ENCODE measurements at regions not wholly inside any gene's neighbourhood (a gene's known extent, or its start where the extent isn't known, plus 50 kb on each side); places are given as distances from the start of the nearest gene placed in this dataset.

DNA sequence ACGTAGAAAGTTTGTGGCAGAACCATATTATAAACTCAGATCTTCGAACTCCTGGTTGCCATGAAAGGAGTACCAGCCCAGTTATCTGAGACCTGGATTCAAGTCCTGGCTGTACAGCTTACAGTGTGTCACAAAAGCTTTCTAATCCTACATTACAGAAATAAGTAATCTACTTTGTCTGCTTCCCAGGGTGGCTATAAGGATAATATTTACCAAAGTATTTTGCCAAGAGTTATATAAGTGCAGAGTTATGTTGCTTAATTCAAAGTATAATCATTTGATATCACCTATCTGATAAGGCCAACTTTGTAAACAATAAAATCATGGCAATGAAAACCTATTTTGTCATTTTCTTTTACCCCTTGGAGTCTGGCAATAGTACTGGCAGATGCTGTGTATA is 381.6 kb downstream of the NDFIP2 start:
- no peak for FAIRE-seq

- FAIRE-seq, result no peak
Observed at GRCh38 chr13:79861731-79862130, 380.8 kb downstream of the NDFIP2 start.

DNA sequence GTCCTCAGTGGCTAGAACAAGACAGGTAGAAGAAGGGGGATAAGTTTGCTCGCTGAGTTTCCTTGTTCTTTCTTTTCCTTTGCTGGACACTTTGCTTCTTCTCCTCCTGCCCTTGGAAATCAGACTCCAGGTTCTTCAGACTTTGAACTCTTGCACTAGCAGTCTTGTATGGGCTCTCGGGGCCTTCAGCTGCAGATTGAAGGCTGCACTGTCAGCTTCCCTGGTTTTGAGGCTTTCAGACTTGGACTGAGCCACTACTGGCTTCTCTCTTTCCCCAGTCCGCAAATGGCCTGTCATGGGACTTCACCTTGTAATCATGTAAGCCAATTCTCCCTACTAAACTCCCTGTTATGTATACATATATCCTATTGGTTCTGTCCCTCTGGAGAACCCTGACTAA is 379.8 kb downstream of the NDFIP2 start:
- no peak for FAIRE-seq

GRCh38 chr13:79859756-79860155 is 378.8 kb downstream of the NDFIP2 start:
- FAIRE-seq, result no peak

DNA sequence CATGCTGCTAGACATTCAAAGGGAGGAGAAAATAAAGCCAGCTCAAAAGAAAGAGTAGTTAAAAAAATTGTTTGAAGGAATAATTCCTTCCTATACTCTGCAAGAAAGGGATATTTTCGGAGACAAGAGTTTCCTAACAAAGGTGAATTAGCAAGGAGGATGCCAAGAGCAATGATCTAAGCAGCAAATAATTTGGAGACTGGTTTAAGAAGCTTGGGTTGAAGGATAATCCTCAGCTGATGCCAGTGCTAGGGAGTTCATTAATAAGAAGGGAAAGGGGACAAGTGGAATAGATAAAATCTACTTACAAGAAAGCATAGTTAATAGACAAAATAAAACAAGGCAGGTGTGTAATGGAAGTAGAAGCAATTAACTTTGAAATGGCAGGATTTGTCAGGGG is 372.3 kb downstream of the NDFIP2 start:
- FAIRE-seq, result no peak

GRCh38 chr13:79851318-79851717 is 370.4 kb downstream of the NDFIP2 start:
- no peak for FAIRE-seq

DNA sequence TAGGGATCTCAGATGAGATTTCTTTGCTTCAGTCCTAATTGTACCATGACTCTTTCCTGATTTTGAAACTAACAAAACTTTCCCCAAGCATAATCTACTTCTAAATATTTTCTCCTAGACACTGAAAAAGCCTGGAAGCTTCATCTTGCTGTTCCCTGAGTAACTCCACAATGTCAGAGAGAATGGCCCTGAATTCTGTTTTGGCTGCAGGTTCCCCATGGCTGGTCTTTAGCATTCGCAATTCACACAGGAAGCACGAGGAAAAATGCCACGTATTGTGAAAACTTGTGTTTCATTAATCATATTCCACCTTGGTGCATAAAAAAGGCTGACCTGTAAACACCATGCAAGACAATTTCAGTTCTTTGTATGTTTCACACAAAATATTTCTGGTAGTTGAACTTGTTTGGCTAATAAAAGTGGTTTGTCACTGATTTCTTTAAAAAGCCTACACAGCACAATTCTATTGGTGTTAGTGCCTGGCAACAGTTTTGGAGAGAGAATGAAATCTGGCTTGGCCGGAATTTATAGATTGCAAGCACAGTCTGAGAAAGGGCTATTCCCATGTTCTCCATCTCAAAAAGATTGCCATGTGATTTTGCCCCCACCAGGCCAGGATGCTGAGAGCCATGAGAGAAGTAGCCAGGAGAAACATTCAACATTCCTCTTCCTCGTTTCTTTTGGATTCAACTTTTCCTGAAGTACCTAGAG is 367.1 kb downstream of the NDFIP2 start:
- FAIRE-seq, result no peak

- no peak for FAIRE-seq
Observed at GRCh38 chr13:79846386-79846785, 365.4 kb downstream of the NDFIP2 start.

DNA sequence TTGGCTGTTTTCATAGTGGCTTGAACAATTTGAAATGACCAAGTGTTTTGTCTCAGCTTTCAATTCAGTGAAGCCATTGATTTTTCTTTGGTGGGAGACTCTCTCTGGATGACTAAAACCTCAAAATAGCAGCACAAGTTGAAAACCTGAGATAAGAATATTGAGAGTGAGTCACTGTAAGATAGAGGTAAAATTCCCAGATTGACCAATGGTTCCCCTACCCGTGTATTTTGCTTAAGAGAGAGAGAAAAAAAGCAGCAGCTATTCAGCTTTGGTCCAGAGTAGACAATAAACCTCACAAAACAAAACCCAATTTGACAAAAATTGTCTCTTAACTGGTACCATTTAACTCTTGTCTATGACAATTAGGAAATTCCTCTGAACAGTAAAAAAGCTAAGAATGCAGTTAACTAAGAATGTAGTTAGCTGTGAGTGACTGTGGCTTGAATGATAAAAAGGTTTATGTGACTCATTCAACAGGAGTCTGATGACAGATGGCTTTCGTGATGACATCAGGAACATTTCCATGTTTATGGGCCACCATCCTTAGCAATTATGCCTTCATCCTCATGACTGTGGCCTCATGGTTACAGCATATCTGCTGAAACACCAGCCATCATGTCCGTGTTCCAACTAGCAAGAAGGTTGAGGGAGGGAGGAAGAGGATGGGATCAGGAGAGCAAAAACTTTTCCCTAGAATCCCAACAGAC is 356.9 kb downstream of the NDFIP2 start:
- no peak for FAIRE-seq

GRCh38 chr13:79836121-79836520 is 355.2 kb downstream of the NDFIP2 start:
- peak; percentile 88 for FAIRE-seq

- no peak for FAIRE-seq
Observed at GRCh38 chr13:79834876-79835275, 353.9 kb downstream of the NDFIP2 start.

- FAIRE-seq, result peak; percentile 97
Observed at GRCh38 chr13:79833991-79834390, 353.0 kb downstream of the NDFIP2 start.

GRCh38 chr13:79831556-79831955 is 350.6 kb downstream of the NDFIP2 start:
- FAIRE-seq, result no peak

DNA sequence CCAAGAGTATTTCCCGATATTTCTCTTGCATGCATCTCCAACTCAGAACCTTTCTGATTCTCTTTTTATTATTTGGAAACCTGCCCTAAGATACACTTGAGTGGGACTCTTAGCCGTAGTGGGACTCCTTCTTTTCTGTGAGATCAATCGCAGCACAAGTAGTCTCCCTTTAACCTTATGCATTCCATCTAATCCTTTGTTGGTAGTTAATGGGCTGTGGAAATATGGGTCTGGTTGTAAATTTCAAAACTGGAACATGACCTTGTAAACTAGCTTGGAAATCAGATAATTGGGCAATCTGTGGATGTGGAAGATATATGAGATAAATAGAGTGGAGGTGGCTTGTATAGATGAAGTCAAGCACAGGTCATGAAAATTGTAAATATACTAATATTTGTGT is 350.0 kb downstream of the NDFIP2 start:
- no peak for FAIRE-seq

- FAIRE-seq, result no peak
Observed at GRCh38 chr13:79830426-79830825, 349.5 kb downstream of the NDFIP2 start.

GRCh38 chr13:79829880-79830279 is 348.9 kb downstream of the NDFIP2 start:
- FAIRE-seq, result no peak

GRCh38 chr13:79825959-79826358 is 345.0 kb downstream of the NDFIP2 start:
- no peak for FAIRE-seq

- no peak for FAIRE-seq
Observed at GRCh38 chr13:79815041-79815440, 334.1 kb downstream of the NDFIP2 start.

GRCh38 chr13:79812070-79812850 is 331.3 kb downstream of the NDFIP2 start:
- FAIRE-seq, result no peak

GRCh38 chr13:79811170-79811569 is 330.2 kb downstream of the NDFIP2 start:
- no peak for FAIRE-seq

- no peak for FAIRE-seq
Observed at GRCh38 chr13:79810669-79811068, 329.7 kb downstream of the NDFIP2 start.

GRCh38 chr13:79810018-79810417 is 329.1 kb downstream of the NDFIP2 start:
- no peak for FAIRE-seq

DNA sequence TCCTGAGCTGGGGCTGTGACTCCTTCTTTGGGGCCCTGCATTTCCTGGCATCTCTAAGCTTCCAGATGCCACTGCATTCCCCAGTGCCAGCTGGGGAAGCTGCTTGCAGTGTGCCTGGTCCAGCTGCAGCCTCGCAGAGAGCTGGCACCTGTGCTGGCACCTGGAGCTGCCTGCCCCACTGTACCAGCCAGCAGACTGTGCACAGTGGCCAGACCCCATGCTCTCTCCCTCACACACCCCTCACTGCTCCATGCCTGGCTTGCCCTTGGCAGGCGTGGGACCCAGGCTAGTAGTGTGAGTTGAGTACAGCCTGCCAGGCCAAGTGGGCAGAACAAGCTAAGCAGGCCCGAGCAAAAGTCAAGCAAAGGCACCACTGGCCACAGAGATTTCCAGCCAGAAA is 327.5 kb downstream of the NDFIP2 start:
- FAIRE-seq, result no peak

DNA sequence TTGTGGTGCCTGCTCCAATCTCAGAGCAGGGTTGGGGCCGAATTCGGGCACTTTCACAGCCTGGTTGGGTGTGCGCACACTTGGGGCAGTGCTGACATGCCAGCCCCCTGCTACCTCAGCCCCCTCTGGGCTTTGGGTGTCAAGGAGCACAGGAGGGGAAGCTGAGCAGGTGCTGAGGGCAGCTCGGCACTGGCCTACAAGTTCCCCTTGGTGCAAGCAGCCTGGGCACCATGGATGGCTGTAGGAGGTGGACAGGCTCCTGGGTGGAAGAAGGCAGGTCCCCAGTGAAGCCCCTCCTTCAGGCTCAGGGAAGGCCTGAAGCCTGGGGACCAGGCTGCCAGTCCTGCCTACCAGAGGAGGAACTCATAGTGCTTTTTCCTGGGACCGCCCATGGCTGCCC is 326.6 kb downstream of the NDFIP2 start:
- FAIRE-seq, result no peak
